ENCODE measurements at regions not wholly inside any gene's neighbourhood (a gene's known extent, or its start where the extent isn't known, plus 50 kb on each side); places are given as distances from the start of the nearest gene placed in this dataset.

DNA sequence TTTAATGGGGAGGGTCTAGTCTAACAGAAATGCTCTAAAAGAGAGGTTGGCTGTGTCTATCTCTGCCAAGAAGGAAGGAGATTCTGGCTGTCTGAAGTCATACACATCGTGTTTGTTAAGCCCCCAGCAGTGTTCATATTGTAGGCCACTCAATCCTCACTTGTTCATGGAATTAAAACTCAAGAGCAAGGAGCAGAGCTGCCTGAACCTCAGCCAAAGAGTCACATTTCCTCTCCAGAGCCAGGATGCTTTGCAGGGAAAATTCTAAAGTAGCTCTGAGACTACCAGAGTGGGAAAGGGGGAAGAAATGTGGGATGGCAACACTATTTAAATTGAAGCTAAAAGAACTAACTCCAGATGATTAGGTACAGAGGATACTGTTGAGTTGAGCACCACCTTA, 190.7 kb upstream of the CXCR4 start:
- H3K9me3 ChIP-seq, result no peaks in the 10 kb centered on the region
- H3K4me1 ChIP-seq, result no peaks in the 10 kb centered on the region
- intact Hi-C loops (cut with DNase I), result no loop called here
- no peaks in the 10 kb centered on the region for H3K36me3 ChIP-seq
- WGBS (ENCODE audit: insufficient coverage, low coverage, low lambda C conversion rate, missing lambda C conversion rate), result 67% methylated on average over 1 of the region's 1 CpG
- no peaks in the 10 kb centered on the region for H3K27me3 ChIP-seq
- no peak overlapping the region for H3K27ac ChIP-seq
- H3K4me3 ChIP-seq, result no peak overlapping the region
- TF ChIP-seq CTCF (IDR thresholded peaks at IDR 0.05) (no peak), POLR2A (IDR thresholded peaks at IDR 0.05) (no peak)
- ATAC-seq, result no peak
- DNase-seq, result no peak

- intact Hi-C loops (cut with DNase I), result no loop called here
- Histone ChIP-seq H3K27ac (no peak overlapping the region), H3K27me3 (no peaks in the 10 kb centered on the region), H3K36me3 (no peaks in the 10 kb centered on the region), H3K4me1 (no peaks in the 10 kb centered on the region), H3K9me3 (no peaks in the 10 kb centered on the region), H3K4me3 (no peak overlapping the region)
- DNase-seq (no peak), ATAC-seq (no peak)
- 79% methylated on average over 1 of the region's 2 CpGs for WGBS (ENCODE audit: insufficient coverage, low coverage, low lambda C conversion rate, missing lambda C conversion rate)
- no peak for TF ChIP-seq CTCF (IDR thresholded peaks at IDR 0.05)
- no peak for TF ChIP-seq POLR2A (IDR thresholded peaks at IDR 0.05)
Observed at GRCh38 chr2:136306836-136307235, 188.9 kb upstream of the CXCR4 start.

- no peaks in the 10 kb centered on the region for H3K27me3 ChIP-seq
- ATAC-seq (peak in 3 of 4 donors; percentile 40 to 44 (median 42)), DNase-seq (no peak)
- H3K9me3 ChIP-seq, result no peaks in the 10 kb centered on the region
- WGBS (ENCODE audit: insufficient coverage, low coverage, low lambda C conversion rate, missing lambda C conversion rate), result 70% methylated on average over 5 of the region's 7 CpGs
- no peak overlapping the region for H3K27ac ChIP-seq
- intact Hi-C loops (cut with DNase I), result no loop called here
- TF ChIP-seq CTCF (IDR thresholded peaks at IDR 0.05) (no peak), POLR2A (IDR thresholded peaks at IDR 0.05) (no peak)
- H3K4me3 ChIP-seq, result no peak overlapping the region
- H3K36me3 ChIP-seq, result no peaks in the 10 kb centered on the region
- H3K4me1 ChIP-seq, result no peaks in the 10 kb centered on the region
Observed at GRCh38 chr2:136305517-136306192, 187.7 kb upstream of the CXCR4 start.

DNA sequence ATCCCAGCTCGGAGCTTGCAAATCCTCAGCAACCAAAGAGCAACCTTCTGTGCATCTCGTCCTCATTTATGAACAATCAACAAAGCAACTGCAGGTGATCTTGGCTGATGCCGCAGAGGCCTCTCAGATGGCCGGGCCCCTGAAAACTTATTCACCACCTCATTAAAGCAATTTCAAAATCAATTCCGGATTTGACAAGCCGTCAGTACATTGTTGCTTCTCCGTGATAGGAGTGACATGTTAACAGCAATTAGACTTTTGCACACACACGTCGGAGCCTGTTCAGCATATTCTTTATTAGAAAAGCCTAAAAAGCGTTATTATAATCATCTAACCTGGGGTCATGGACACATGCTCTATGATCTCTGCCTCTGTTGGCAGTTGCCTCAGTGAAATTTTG, 183.1 kb upstream of the CXCR4 start:
- Histone ChIP-seq H3K36me3 (no peaks in the 10 kb centered on the region), H3K27me3 (no peaks in the 10 kb centered on the region), H3K4me1 (no peaks in the 10 kb centered on the region), H3K9me3 (no peaks in the 10 kb centered on the region), H3K4me3 (no peak overlapping the region), H3K27ac (no peak overlapping the region)
- TF ChIP-seq CTCF (IDR thresholded peaks at IDR 0.05), result no peak
- TF ChIP-seq POLR2A (IDR thresholded peaks at IDR 0.05), result no peak
- 55% methylated on average over 9 of the region's 10 CpGs for WGBS (ENCODE audit: insufficient coverage, low coverage, low lambda C conversion rate, missing lambda C conversion rate)
- intact Hi-C loops (cut with DNase I), result no loop called here
- no peak for DNase-seq
- ATAC-seq, result no peak

DNA sequence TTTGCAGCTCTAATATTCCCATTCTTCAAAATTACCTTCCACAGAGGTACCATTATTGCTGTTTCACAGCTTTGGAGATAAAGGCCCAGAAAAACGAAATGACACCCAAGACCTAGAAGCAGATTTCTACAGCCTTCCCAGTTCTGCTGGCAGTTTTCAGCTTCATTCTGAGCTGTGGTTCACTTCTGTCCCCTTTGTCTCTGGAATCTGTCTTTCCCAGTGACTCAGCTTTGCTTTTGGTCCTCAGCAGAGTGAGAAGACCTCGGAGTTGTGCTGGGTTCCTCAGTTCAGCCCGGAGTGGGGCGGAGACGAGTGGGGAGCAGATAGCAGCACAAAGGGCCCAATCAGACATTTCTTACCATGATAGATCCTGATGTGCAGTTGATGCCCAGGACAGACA, 180.7 kb upstream of the CXCR4 start:
- TF ChIP-seq CTCF (IDR thresholded peaks at IDR 0.05) (no peak), POLR2A (IDR thresholded peaks at IDR 0.05) (no peak)
- 16% methylated on average over 4 of the region's 5 CpGs for WGBS (ENCODE audit: insufficient coverage, low coverage, low lambda C conversion rate, missing lambda C conversion rate)
- Histone ChIP-seq H3K4me3 (no peak overlapping the region), H3K9me3 (no peaks in the 10 kb centered on the region), H3K4me1 (no peaks in the 10 kb centered on the region), H3K36me3 (no peaks in the 10 kb centered on the region), H3K27ac (no peak overlapping the region), H3K27me3 (no peaks in the 10 kb centered on the region)
- DNase-seq (no peak), ATAC-seq (no peak)
- intact Hi-C loops (cut with DNase I), result no loop called here

All from right lobe of liver (tissue), 6 donors.